ENCODE measurements at regions not wholly inside any gene's neighbourhood (a gene's known extent, or its start where the extent isn't known, plus 50 kb on each side); places are given as distances from the start of the nearest gene placed in this dataset.

DNA sequence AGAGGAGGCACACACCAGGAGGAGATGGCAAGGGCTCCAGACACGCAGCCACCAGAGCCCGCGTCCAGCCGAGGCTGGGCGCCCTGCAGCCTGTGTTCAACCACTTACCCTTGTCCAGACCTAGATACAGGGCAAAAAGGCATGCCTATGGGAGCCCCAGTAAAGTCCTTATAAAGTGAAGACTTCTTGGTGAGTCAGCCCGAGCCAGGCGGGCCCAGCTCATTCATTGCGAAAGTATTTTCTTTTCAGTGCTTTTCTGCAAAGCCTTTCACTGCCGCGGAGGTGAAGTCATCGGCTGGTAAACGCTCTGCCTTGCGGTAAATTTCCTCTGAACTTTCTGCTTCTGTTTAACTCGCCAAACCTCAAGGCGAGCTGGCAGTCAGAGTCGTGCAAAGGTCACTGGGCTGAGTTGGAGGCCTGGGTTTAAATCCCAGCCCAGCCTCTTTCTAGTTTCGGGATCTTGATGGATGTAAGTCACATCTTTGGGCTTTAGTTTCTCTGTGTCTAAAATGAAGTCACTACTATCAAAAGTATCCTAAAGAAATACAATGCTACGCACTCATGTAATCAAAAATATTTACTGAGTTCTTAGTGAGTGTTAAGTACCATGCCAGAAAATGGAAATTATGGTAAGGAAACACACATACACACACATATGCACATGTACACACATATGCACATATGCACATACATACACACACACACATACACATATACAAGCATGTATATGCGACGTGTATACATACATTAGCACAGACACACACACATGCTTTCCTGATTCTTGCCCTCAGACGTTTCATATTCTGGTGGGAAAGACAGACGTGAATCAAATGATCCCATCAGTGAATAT, 54.7 kb upstream of the IFFO2 start (continued):
- TF ChIP-seq, protein P1, sequence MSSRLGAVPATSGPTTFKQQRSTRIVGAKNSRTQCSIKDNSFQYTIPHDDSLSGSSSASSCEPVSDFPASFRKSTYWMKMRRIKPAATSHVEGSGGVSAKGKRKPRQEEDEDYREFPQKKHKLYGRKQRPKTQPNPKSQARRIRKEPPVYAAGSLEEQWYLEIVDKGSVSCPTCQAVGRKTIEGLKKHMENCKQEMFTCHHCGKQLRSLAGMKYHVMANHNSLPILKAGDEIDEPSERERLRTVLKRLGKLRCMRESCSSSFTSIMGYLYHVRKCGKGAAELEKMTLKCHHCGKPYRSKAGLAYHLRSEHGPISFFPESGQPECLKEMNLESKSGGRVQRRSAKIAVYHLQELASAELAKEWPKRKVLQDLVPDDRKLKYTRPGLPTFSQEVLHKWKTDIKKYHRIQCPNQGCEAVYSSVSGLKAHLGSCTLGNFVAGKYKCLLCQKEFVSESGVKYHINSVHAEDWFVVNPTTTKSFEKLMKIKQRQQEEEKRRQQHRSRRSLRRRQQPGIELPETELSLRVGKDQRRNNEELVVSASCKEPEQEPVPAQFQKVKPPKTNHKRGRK (CRISPR knock-in tag; IDR thresholded peaks at IDR 0.05): no peak
- TF ChIP-seq MXI1 (IDR thresholded peaks at IDR 0.05; ENCODE audit: borderline replicate concordance, low read depth, low read length) (no peak), RBAK (CRISPR knock-in tag; IDR thresholded peaks at IDR 0.05) (no peak), ZSCAN9 (CRISPR knock-in tag; IDR thresholded peaks at IDR 0.05; ENCODE audit: borderline replicate concordance) (peak; percentile 42; the same call in 1 of the 2 replicates), ZBTB42 (CRISPR knock-in tag; IDR thresholded peaks at IDR 0.05) (no peak), ZNF460 (CRISPR knock-in tag; IDR thresholded peaks at IDR 0.05; ENCODE audit: borderline replicate concordance) (no peak), TBX3 (IDR thresholded peaks at IDR 0.05; ENCODE audit: borderline replicate concordance) (no peak), PAX8 (CRISPR knock-in tag; IDR thresholded peaks at IDR 0.05; ENCODE audit: borderline replicate concordance) (no peak), SALL1 (CRISPR knock-in tag; IDR thresholded peaks at IDR 0.05) (no peak; the same call in 1 of the 2 replicates), NFIB (CRISPR knock-in tag; IDR thresholded peaks at IDR 0.05; ENCODE audit: borderline replicate concordance) (no peak), KLF15 (CRISPR knock-in tag; IDR thresholded peaks at IDR 0.05; ENCODE audit: borderline replicate concordance) (no peak), GFI1 (CRISPR knock-in tag; IDR thresholded peaks at IDR 0.05; ENCODE audit: borderline replicate concordance) (peak; percentile 62; the same call in 1 of the 2 replicates), DNMT3B (CRISPR knock-in tag; conservative IDR thresholded peaks at IDR 0.05) (no peak), ZNF672 (CRISPR knock-in tag; IDR thresholded peaks at IDR 0.05) (no peak), TOPORS (CRISPR knock-in tag; IDR thresholded peaks at IDR 0.05) (no peak), BRCA1 (CRISPR knock-in tag; IDR thresholded peaks at IDR 0.05) (no peak), ZNF367 (CRISPR knock-in tag; IDR thresholded peaks at IDR 0.05; ENCODE audit: borderline replicate concordance) (no peak), ZNF20 (CRISPR knock-in tag; IDR thresholded peaks at IDR 0.05) (no peak)
- TF ChIP-seq, protein P2, sequence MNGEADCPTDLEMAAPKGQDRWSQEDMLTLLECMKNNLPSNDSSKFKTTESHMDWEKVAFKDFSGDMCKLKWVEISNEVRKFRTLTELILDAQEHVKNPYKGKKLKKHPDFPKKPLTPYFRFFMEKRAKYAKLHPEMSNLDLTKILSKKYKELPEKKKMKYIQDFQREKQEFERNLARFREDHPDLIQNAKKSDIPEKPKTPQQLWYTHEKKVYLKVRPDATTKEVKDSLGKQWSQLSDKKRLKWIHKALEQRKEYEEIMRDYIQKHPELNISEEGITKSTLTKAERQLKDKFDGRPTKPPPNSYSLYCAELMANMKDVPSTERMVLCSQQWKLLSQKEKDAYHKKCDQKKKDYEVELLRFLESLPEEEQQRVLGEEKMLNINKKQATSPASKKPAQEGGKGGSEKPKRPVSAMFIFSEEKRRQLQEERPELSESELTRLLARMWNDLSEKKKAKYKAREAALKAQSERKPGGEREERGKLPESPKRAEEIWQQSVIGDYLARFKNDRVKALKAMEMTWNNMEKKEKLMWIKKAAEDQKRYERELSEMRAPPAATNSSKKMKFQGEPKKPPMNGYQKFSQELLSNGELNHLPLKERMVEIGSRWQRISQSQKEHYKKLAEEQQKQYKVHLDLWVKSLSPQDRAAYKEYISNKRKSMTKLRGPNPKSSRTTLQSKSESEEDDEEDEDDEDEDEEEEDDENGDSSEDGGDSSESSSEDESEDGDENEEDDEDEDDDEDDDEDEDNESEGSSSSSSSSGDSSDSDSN (CRISPR knock-in tag; IDR thresholded peaks at IDR 0.05): peak; percentile 33; the same call in 1 of the 2 replicates
- TF ChIP-seq, protein P3, sequence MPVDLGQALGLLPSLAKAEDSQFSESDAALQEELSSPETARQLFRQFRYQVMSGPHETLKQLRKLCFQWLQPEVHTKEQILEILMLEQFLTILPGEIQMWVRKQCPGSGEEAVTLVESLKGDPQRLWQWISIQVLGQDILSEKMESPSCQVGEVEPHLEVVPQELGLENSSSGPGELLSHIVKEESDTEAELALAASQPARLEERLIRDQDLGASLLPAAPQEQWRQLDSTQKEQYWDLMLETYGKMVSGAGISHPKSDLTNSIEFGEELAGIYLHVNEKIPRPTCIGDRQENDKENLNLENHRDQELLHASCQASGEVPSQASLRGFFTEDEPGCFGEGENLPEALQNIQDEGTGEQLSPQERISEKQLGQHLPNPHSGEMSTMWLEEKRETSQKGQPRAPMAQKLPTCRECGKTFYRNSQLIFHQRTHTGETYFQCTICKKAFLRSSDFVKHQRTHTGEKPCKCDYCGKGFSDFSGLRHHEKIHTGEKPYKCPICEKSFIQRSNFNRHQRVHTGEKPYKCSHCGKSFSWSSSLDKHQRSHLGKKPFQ (CRISPR knock-in tag; IDR thresholded peaks at IDR 0.05; ENCODE audit: insufficient replicate concordance): no peak
- TF ChIP-seq, protein P4, sequence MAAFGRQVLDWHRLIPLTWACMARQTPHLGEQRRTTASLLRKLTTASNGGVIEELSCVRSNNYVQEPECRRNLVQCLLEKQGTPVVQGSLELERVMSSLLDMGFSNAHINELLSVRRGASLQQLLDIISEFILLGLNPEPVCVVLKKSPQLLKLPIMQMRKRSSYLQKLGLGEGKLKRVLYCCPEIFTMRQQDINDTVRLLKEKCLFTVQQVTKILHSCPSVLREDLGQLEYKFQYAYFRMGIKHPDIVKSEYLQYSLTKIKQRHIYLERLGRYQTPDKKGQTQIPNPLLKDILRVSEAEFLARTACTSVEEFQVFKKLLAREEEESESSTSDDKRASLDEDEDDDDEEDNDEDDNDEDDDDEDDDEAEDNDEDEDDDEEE (CRISPR knock-in tag; IDR thresholded peaks at IDR 0.05): no peak
- TF ChIP-seq, protein P5, sequence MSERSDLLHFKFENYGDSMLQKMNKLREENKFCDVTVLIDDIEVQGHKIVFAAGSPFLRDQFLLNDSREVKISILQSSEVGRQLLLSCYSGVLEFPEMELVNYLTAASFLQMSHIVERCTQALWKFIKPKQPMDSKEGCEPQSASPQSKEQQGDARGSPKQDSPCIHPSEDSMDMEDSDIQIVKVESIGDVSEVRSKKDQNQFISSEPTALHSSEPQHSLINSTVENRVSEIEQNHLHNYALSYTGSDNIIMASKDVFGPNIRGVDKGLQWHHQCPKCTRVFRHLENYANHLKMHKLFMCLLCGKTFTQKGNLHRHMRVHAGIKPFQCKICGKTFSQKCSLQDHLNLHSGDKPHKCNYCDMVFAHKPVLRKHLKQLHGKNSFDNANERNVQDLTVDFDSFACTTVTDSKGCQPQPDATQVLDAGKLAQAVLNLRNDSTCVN (CRISPR knock-in tag; IDR thresholded peaks at IDR 0.05; ENCODE audit: borderline replicate concordance): no peak; the same call in 1 of the 2 replicates

Data from HepG2 (cell line).